RWPE2 (cell line): ENCODE measurements at regions not wholly inside any gene's neighbourhood (a gene's known extent, or its start where the extent isn't known, plus 50 kb on each side); places are given as distances from the start of the nearest gene placed in this dataset.

ENCODE experiments used
- ATAC-seq: fragments of 200-7000 bp; cut with Tn5 transposase; 3 replicates; pipeline ENCODE4 v1.9.1; 2021; ENCODE audit warnings: low read depth
- DNase-seq: peaks from one replicate; pipeline ENCODE4 v3.0.0-alpha.2; 2020; ENCODE audit warnings: low spot score
- H3K27ac ChIP-seq: fragments of 450-650 bp; 2 replicates; pipeline ENCODE4 v1.5.1; 2017; ENCODE audit warnings: mild to moderate bottlenecking; ENCODE audit not compliant: poor library complexity, severe bottlenecking
- H3K27me3 ChIP-seq: fragments of 250-450 bp; sonication (Bioruptor Pico); 2 replicates; pipeline ENCODE4 v1.5.1; 2021; ENCODE audit warnings: mild to moderate bottlenecking, moderate library complexity; ENCODE audit not compliant: insufficient read depth, poor library complexity, severe bottlenecking
- H3K36me3 ChIP-seq: fragments of 250-450 bp; sonication (Bioruptor Pico); 2 replicates; pipeline ENCODE4 v1.5.1; 2020; ENCODE audit warnings: low read depth, mild to moderate bottlenecking, moderate library complexity
- H3K4me1 ChIP-seq: fragments of 250-450 bp; sonication (Bioruptor Pico); 2 replicates; pipeline ENCODE4 v1.5.1; 2021; ENCODE audit warnings: mild to moderate bottlenecking, moderate library complexity; ENCODE audit not compliant: insufficient read depth, poor library complexity, severe bottlenecking
- H3K4me3 ChIP-seq: fragments of 250-450 bp; sonication (Bioruptor Pico); 2 replicates; pipeline ENCODE4 v1.5.1; 2021; ENCODE audit warnings: mild to moderate bottlenecking, moderate library complexity; ENCODE audit not compliant: severe bottlenecking
- H3K9me3 ChIP-seq: fragments of 250-450 bp; sonication (Bioruptor Pico); 2 replicates; pipeline ENCODE4 v1.5.1; 2021; ENCODE audit warnings: mild to moderate bottlenecking, moderate library complexity; ENCODE audit not compliant: severe bottlenecking
- TF ChIP-seq, protein P1 (sequence below): fragments of 450-650 bp; IDR thresholded peaks from one replicate; pipeline ENCODE4 v1.5.1; 2017; ENCODE audit warnings: mild to moderate bottlenecking, moderate library complexity; ENCODE audit not compliant: poor library complexity, severe bottlenecking

DNA sequence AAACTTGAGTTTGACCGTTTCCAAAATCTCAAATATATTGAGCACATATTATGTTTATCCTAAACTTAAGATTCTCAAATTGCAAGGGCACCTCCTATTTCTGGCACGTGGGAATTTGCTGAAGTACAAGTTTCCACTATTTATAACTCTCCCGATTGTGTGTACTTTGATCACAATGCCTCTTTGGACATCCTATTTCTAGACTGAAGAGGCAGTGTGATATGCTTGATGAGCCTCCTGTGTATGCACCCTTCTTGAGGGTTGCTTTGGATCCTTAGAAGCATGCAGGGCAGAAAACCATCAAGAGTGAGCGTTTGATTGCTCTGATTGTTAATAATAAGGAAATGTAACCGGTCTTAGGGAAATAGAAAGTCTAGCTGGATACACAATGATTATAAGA lies 218.9 kb upstream of the RBM19 start:
- no peak overlapping the region for H3K4me3 ChIP-seq
- H3K4me1 ChIP-seq = no peaks in the 10 kb centered on the region
- H3K9me3 ChIP-seq = no peaks in the 10 kb centered on the region
- H3K27ac ChIP-seq = no peak overlapping the region
- H3K36me3 ChIP-seq = no peaks in the 10 kb centered on the region
- TF ChIP-seq, protein P1, sequence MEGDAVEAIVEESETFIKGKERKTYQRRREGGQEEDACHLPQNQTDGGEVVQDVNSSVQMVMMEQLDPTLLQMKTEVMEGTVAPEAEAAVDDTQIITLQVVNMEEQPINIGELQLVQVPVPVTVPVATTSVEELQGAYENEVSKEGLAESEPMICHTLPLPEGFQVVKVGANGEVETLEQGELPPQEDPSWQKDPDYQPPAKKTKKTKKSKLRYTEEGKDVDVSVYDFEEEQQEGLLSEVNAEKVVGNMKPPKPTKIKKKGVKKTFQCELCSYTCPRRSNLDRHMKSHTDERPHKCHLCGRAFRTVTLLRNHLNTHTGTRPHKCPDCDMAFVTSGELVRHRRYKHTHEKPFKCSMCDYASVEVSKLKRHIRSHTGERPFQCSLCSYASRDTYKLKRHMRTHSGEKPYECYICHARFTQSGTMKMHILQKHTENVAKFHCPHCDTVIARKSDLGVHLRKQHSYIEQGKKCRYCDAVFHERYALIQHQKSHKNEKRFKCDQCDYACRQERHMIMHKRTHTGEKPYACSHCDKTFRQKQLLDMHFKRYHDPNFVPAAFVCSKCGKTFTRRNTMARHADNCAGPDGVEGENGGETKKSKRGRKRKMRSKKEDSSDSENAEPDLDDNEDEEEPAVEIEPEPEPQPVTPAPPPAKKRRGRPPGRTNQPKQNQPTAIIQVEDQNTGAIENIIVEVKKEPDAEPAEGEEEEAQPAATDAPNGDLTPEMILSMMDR = no peak
- no peaks in the 10 kb centered on the region for H3K27me3 ChIP-seq
- no peak for ATAC-seq
- DNase-seq = no peak

DNA sequence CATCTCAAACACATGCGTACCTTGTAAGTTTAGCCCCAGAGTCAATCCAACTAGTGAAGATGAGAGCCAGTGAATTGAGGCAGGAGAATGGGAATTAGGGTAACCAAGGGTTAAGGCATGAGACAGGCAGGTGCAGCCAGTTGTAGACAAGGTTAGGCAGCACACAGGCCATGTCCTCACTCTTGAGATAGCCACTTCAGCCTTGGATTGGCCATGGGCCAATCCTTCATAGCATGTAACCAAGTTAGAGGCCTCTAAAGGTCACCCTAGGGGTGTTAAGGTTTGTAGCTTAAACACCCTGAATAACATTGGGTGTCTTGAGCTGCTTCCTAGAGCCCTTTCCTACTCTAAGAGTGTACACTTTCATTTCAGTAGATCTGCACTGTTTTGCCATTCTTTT lies 208.2 kb upstream of the RBM19 start:
- ATAC-seq = no peak
- TF ChIP-seq, protein P1 = no peak
- no peak overlapping the region for H3K4me3 ChIP-seq
- no peak for DNase-seq
- no peaks in the 10 kb centered on the region for H3K9me3 ChIP-seq
- H3K36me3 ChIP-seq = no peaks in the 10 kb centered on the region
- H3K4me1 ChIP-seq = no peaks in the 10 kb centered on the region
- no peak overlapping the region for H3K27ac ChIP-seq
- no peaks in the 10 kb centered on the region for H3K27me3 ChIP-seq

DNA sequence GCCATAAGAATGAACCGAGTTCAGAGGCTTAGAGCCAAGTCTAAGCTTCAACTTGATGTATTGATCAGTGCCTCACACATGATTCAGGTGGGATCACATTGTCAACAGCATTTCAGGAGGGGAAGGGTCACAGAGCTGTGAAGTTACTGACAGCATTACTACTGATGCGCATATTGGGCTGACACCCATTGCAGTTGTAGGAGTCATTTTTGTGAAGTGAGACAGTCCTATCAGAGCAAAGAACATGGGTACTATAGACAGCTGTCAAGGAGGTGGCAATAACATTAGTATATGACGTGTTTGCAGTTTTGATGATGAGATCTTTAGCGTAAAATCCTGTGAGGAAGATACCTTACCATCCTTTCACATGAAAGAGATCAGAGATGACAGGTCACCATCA lies 206.0 kb upstream of the RBM19 start:
- DNase-seq (no peak), ATAC-seq (no peak)
- TF ChIP-seq, protein P1 = no peak
- H3K9me3 ChIP-seq = no peaks in the 10 kb centered on the region
- no peaks in the 10 kb centered on the region for H3K36me3 ChIP-seq
- no peaks in the 10 kb centered on the region for H3K4me1 ChIP-seq
- no peak overlapping the region for H3K27ac ChIP-seq
- H3K27me3 ChIP-seq = no peaks in the 10 kb centered on the region
- H3K4me3 ChIP-seq = no peak overlapping the region

DNA sequence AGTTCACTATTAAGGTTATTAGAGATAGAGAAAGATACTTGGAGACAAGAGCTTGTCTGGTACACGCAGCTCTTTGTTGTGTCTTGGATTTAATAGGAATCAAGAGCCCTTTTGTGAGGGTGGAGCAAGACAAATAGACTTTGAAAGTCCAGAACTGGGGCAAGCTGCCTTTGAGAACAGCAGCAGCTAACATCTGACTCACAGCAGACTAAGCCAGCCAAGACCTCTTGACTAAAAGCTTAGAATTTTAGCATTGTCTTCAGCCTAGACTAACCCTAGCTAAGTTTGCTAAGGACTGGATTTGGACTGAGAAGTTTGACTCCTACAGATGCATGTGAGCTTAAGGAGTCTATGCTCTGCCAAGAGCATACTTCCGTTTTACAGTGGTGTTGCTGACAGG lies 201.9 kb upstream of the RBM19 start:
- Histone ChIP-seq H3K9me3 (no peaks in the 10 kb centered on the region), H3K4me3 (no peak overlapping the region), H3K4me1 (no peaks in the 10 kb centered on the region), H3K27me3 (no peaks in the 10 kb centered on the region), H3K27ac (no peak overlapping the region), H3K36me3 (no peaks in the 10 kb centered on the region)
- TF ChIP-seq, protein P1 = no peak
- no peak; the same call in 2 of the 3 replicates for ATAC-seq
- no peak for DNase-seq

DNA sequence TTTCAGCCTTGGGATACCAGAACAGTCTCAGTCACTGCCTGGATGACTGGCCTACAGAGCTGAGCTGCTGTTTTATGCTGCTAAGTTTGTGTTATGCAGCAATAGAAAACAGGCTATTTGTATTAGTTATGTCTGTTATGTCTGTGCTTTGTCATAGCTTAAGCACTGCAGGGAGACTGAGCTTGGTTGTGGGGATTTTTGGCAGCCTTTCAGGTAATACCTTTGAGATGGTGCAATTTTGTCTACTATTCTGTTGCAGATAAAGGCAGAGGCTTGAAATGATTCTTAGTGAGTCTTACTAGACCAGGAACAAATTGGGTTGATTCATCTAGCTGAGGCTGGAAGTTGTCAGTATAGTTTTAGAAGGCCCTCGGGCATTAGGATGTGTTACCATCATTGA lies 201.3 kb upstream of the RBM19 start:
- Histone ChIP-seq H3K4me1 (no peaks in the 10 kb centered on the region), H3K4me3 (no peak overlapping the region), H3K27ac (no peak overlapping the region), H3K27me3 (no peaks in the 10 kb centered on the region), H3K9me3 (no peaks in the 10 kb centered on the region), H3K36me3 (no peaks in the 10 kb centered on the region)
- ATAC-seq = no peak
- TF ChIP-seq, protein P1 = no peak
- no peak for DNase-seq
